ENCODE measurements at regions not wholly inside any gene's neighbourhood (a gene's known extent, or its start where the extent isn't known, plus 50 kb on each side); places are given as distances from the start of the nearest gene placed in this dataset.

DNA sequence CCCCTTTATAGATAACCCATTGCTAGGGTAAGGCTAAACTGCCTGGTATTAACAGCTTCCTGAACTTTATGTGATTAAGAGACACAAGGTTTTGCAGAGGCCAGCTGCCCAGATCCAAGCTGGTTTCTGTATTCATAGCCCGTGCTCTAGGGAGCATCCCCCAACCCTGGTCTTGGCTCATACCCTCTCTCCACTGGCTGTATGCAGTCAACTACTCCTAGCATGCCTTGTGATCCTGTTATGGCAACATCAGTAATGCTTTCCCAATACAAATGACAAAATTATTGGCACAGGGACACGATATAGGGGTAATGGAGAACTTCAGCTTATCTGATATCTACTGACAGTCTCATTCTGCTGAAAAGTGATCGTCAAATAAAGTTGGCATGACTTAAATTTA, 202.8 kb upstream of the MKLN1 start (continued):
- TF ChIP-seq, protein P1, sequence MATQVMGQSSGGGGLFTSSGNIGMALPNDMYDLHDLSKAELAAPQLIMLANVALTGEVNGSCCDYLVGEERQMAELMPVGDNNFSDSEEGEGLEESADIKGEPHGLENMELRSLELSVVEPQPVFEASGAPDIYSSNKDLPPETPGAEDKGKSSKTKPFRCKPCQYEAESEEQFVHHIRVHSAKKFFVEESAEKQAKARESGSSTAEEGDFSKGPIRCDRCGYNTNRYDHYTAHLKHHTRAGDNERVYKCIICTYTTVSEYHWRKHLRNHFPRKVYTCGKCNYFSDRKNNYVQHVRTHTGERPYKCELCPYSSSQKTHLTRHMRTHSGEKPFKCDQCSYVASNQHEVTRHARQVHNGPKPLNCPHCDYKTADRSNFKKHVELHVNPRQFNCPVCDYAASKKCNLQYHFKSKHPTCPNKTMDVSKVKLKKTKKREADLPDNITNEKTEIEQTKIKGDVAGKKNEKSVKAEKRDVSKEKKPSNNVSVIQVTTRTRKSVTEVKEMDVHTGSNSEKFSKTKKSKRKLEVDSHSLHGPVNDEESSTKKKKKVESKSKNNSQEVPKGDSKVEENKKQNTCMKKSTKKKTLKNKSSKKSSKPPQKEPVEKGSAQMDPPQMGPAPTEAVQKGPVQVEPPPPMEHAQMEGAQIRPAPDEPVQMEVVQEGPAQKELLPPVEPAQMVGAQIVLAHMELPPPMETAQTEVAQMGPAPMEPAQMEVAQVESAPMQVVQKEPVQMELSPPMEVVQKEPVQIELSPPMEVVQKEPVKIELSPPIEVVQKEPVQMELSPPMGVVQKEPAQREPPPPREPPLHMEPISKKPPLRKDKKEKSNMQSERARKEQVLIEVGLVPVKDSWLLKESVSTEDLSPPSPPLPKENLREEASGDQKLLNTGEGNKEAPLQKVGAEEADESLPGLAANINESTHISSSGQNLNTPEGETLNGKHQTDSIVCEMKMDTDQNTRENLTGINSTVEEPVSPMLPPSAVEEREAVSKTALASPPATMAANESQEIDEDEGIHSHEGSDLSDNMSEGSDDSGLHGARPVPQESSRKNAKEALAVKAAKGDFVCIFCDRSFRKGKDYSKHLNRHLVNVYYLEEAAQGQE (IDR thresholded peaks at IDR 0.05; ENCODE audit: low read depth), result no peak
- TF ChIP-seq POLR2AphosphoS5 (IDR thresholded peaks at IDR 0.05; ENCODE audit: low read depth, low read length), result no peak
- no peak for TF ChIP-seq RAD21 (IDR thresholded peaks at IDR 0.05; ENCODE audit: low read depth)

DNA sequence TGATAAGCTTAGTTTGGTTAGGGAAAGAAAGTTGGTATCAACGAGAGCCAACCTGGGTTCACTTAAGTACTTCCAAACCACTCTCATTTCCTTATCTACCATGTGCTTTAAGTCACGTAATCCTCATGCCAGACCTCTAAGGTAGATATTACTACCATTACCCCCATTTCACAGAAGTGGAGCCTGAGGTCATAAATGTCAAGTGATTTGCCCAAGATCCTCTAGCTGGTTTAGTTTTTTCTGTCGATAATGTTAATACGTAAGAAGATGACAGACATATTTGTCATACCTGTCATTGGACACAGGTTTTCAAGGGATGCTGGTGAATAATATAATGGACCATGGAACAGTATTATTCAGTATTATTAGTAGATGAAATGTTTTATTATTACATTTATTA, 197.4 kb upstream of the MKLN1 start:
- ATAC-seq (no peak), DNase-seq (ENCODE audit: low read depth, low spot score) (no peak)
- Histone ChIP-seq H3K27me3 (ENCODE audit: insufficient read depth, low read length) (no peaks in the 10 kb centered on the region), H3K9me3 (ENCODE audit: control insufficient read depth in 1 of 2, insufficient read depth in 1 of 2, low read depth in 1 of 2, low read length in 2 of 2) (no peaks in the 10 kb centered on the region), H4K20me1 (ENCODE audit: insufficient read depth) (no peaks in the 10 kb centered on the region), H3K79me2 (ENCODE audit: insufficient read depth, low read length) (no peaks in the 10 kb centered on the region), H3K4me2 (ENCODE audit: low read length) (no peak overlapping the region), H3K4me3 (replicated peaks in 1 of 2; ENCODE audit: low read depth in 1 of 2, low read length in 2 of 2) (no peak overlapping the region), H3K4me1 (ENCODE audit: control insufficient read depth in 1 of 2, insufficient read depth in 2 of 2, low read length in 2 of 2) (peaks cover 5 to 15% of the 10 kb centered on the region in 2 experiments; a peak in 3 of 4 replicates), H2AFZ (ENCODE audit: low read depth, low read length, poor library complexity, severe bottlenecking) (no peak overlapping the region), H3K9ac (ENCODE audit: low read length) (no peak overlapping the region), H3K9me2 (ENCODE audit: insufficient read depth) (no peaks in the 10 kb centered on the region; the same call in 1 of the 2 replicates), H3K36me3 (ENCODE audit: control insufficient read depth in 1 of 2, insufficient read depth in 2 of 2, low read length in 2 of 2) (no peaks in the 10 kb centered on the region), H3K27ac (ENCODE audit: low read depth, low read length) (no peak overlapping the region)
- ChIA-PET RAD21 (ENCODE audit: low non-redundant PET in 1 of 2, low total read pairs in 2 of 2, uncharacterized antibody in 2 of 2, unreplicated experiment in 2 of 2) (no interaction called here), POLR2A (no interaction called here), CTCF (no interaction called here)
- intact Hi-C loops (cut with micrococcal nuclease), result no loop called here
- no TSS peak for BruUV-seq (replicated peaks)
- no peak for TF ChIP-seq YY1 (IDR thresholded peaks at IDR 0.05; ENCODE audit: extremely low read depth, insufficient replicate concordance, low read depth, low read length)
- TF ChIP-seq POLR2AphosphoS5 (IDR thresholded peaks at IDR 0.05; ENCODE audit: low read depth, low read length), result no peak
- TF ChIP-seq POLR2A (IDR thresholded peaks at IDR 0.05; ENCODE audit: borderline replicate concordance, extremely low read depth, insufficient read depth, insufficient read length), result no peak
- TF ChIP-seq, protein P1 (IDR thresholded peaks at IDR 0.05; ENCODE audit: low read depth), result no peak
- no peak for TF ChIP-seq EZH2 (IDR thresholded peaks at IDR 0.05)
- no peak for TF ChIP-seq ZFX (IDR thresholded peaks at IDR 0.05)
- no peak for TF ChIP-seq ZNF274 (IDR thresholded peaks at IDR 0.05; ENCODE audit: low read depth, low read length)
- TF ChIP-seq EGR1 (IDR thresholded peaks at IDR 0.05; ENCODE audit: low read depth), result no peak
- TF ChIP-seq JUND (IDR thresholded peaks at IDR 0.05), result no peak
- no peak for TF ChIP-seq TCF7L2 (IDR thresholded peaks at IDR 0.05; ENCODE audit: borderline replicate concordance, extremely low read depth, insufficient read depth, insufficient read length)
- TF ChIP-seq, protein P2, sequence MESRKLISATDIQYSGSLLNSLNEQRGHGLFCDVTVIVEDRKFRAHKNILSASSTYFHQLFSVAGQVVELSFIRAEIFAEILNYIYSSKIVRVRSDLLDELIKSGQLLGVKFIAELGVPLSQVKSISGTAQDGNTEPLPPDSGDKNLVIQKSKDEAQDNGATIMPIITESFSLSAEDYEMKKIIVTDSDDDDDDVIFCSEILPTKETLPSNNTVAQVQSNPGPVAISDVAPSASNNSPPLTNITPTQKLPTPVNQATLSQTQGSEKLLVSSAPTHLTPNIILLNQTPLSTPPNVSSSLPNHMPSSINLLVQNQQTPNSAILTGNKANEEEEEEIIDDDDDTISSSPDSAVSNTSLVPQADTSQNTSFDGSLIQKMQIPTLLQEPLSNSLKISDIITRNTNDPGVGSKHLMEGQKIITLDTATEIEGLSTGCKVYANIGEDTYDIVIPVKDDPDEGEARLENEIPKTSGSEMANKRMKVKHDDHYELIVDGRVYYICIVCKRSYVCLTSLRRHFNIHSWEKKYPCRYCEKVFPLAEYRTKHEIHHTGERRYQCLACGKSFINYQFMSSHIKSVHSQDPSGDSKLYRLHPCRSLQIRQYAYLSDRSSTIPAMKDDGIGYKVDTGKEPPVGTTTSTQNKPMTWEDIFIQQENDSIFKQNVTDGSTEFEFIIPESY (IDR thresholded peaks at IDR 0.05; ENCODE audit: extremely low read depth, insufficient replicate concordance, low read length), result no peak
- no peak for TF ChIP-seq SIN3A (IDR thresholded peaks at IDR 0.05; ENCODE audit: low read depth)
- no peak for TF ChIP-seq FOSL1 (IDR thresholded peaks at IDR 0.05; ENCODE audit: low read depth)
- TF ChIP-seq, protein P3, sequence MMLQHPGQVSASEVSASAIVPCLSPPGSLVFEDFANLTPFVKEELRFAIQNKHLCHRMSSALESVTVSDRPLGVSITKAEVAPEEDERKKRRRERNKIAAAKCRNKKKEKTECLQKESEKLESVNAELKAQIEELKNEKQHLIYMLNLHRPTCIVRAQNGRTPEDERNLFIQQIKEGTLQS (IDR thresholded peaks at IDR 0.05), result no peak
